H1 (cell line): ENCODE measurements at regions not wholly inside any gene's neighbourhood (a gene's known extent, or its start where the extent isn't known, plus 50 kb on each side); places are given as distances from the start of the nearest gene placed in this dataset.

ENCODE experiments used
- CTCF ChIA-PET: fragments of 300-600 bp; sonication (Branson Sonifier 250); formaldehyde crosslinking; loops from one replicate; lab custom pipeline; 2021; ENCODE audit not compliant: partially characterized antibody; lab: Charles Lee
- POLR2A ChIA-PET: fragments of 300-600 bp; sonication (Branson Sonifier 250); formaldehyde crosslinking; loops from one replicate; lab custom pipeline; 2021; ENCODE audit warnings: inconsistent platforms; ENCODE audit not compliant: partially characterized antibody; lab: Charles Lee
- DNase-seq, 2 experiments: peaks; one replicate each; pipeline versions ENCODE4 v3.0.0 to v3.0.0-alpha.2; 2010 to 2022; ENCODE audit warnings: low spot score in 2 of 2, low read depth in 1 of 2, mixed read lengths in 1 of 2
- FAIRE-seq: peaks from 2 replicates; lab custom pipeline; 2011; peaks lifted over from hg19 to GRCh38; lab: Jason Lieb, UNC
- H2AFZ ChIP-seq: 2 replicates; pipeline ENCODE4 v1.8.1; 2012; ENCODE audit warnings: low read length, inconsistent platforms
- H2AK5ac ChIP-seq: 2 replicates; pipeline ENCODE4 v1.6.1; 2013; ENCODE audit warnings: low read depth, low read length
- H2BK120ac ChIP-seq: replicated peaks from 2 replicates; pipeline ENCODE3; 2013; ENCODE audit warnings: low read depth, low read length, inconsistent platforms
- H2BK12ac ChIP-seq: 2 replicates; pipeline ENCODE4 v1.6.1; 2013; ENCODE audit warnings: low read depth, low read length
- H2BK15ac ChIP-seq: 2 replicates; pipeline ENCODE4 v1.6.1; 2013; ENCODE audit warnings: low read length
- H2BK20ac ChIP-seq: 2 replicates; pipeline ENCODE4 v1.6.1; 2013; ENCODE audit warnings: low read length
- H2BK5ac ChIP-seq: 2 replicates; pipeline ENCODE4 v1.6.1; 2013; ENCODE audit warnings: low read depth, low read length
- H3K14ac ChIP-seq: 2 replicates; pipeline ENCODE4 v1.6.1; 2013; ENCODE audit warnings: inconsistent platforms; ENCODE audit not compliant: insufficient read length
- H3K18ac ChIP-seq: 2 replicates; pipeline ENCODE4 v1.6.1; 2013; ENCODE audit warnings: low read length; ENCODE audit errors: extremely low read depth
- H3K23ac ChIP-seq: 2 replicates; pipeline ENCODE4 v1.6.1; 2013; ENCODE audit warnings: inconsistent platforms; ENCODE audit not compliant: insufficient read length
- H3K23me2 ChIP-seq: 2 replicates; pipeline ENCODE4 v1.6.1; 2013; ENCODE audit warnings: low read depth, low read length
- H3K27ac ChIP-seq: 2 replicates; pipeline ENCODE4 v1.6.1; 2011; ENCODE audit warnings: low read depth, low read length, inconsistent platforms
- H3K27me3 ChIP-seq, 4 experiments: replicated peaks in 1 of 4; 1 replicate in 1 of 4; 2 replicates in 3 of 4; pipeline versions ENCODE4 v1.6.1 to v1.8.1; 2011 to 2013; ENCODE audit warnings: low read length in 3 of 4, mild to moderate bottlenecking in 3 of 4, inconsistent platforms in 2 of 4, mixed read lengths in 2 of 4, moderate library complexity in 1 of 4; ENCODE audit not compliant: control insufficient read depth in 3 of 4, insufficient read depth in 3 of 4; ENCODE audit errors: extremely low read depth in 1 of 4
- H3K36me3 ChIP-seq, 4 experiments: 2 replicates each; pipeline versions ENCODE4 v1.6.1 to v1.8.1; 2011 to 2013; ENCODE audit warnings: mild to moderate bottlenecking in 4 of 4, low read length in 3 of 4, moderate library complexity in 2 of 4, control low read depth in 1 of 4, inconsistent platforms in 1 of 4; ENCODE audit not compliant: insufficient read depth in 4 of 4, control insufficient read depth in 2 of 4
- H3K4ac ChIP-seq: replicated peaks from 2 replicates; pipeline ENCODE3; 2013; ENCODE audit warnings: low read length, low read depth, mixed read lengths, inconsistent platforms; ENCODE audit not compliant: insufficient read length
- H3K4me1 ChIP-seq, 4 experiments: replicated peaks in 1 of 4; 1 replicate in 1 of 4; 2 replicates in 3 of 4; pipeline versions ENCODE4 v1.6.1 to v1.8.1; 2011 to 2013; ENCODE audit warnings: low read length in 3 of 4, inconsistent platforms in 2 of 4, mixed read lengths in 1 of 4; ENCODE audit not compliant: insufficient read depth in 4 of 4, control insufficient read depth in 3 of 4
- H3K4me2 ChIP-seq, 2 experiments: 2 replicates each; pipeline versions ENCODE4 v1.6.1 to v1.8.1; 2011 to 2013; ENCODE audit warnings: low read depth in 2 of 2, low read length in 2 of 2, control low read depth in 1 of 2, inconsistent platforms in 1 of 2, mild to moderate bottlenecking in 1 of 2; ENCODE audit not compliant: insufficient read depth in 1 of 2
- H3K4me3 ChIP-seq, 4 experiments: fragments of 200-600, 300-600 bp in 1 of 4; sonication (generic), shearing (Covaris generic), sonication (Bioruptor Twin) in 1 of 4; 2 replicates each; pipeline versions ENCODE4 v1.5.1 to v1.8.1; 2011 to 2016; ENCODE audit warnings: low read length in 4 of 4, low read depth in 3 of 4, control low read depth in 2 of 4, inconsistent platforms in 2 of 4, mild to moderate bottlenecking in 2 of 4, mixed read lengths in 1 of 4, moderate library complexity in 1 of 4; ENCODE audit not compliant: insufficient read depth in 2 of 4; ENCODE audit errors: extremely low read depth in 1 of 4
- H3K56ac ChIP-seq: replicated peaks from 2 replicates; pipeline ENCODE3; 2013; ENCODE audit warnings: low read depth, mild to moderate bottlenecking, mixed read lengths, low read length, inconsistent platforms; ENCODE audit not compliant: insufficient read length
- H3K79me1 ChIP-seq: 2 replicates; pipeline ENCODE4 v1.6.1; 2013; ENCODE audit warnings: low read depth, low read length, control low read depth
- H3K79me2 ChIP-seq, 2 experiments: 2 replicates each; pipeline versions ENCODE4 v1.6.1 to v1.8.1; 2012 to 2013; ENCODE audit warnings: low read length in 2 of 2, mild to moderate bottlenecking in 2 of 2, inconsistent platforms in 1 of 2; ENCODE audit not compliant: insufficient read depth in 2 of 2, control insufficient read depth in 1 of 2
- H3K9ac ChIP-seq, 4 experiments: replicated peaks in 1 of 4; 1 replicate in 1 of 4; 2 replicates in 3 of 4; pipeline versions ENCODE4 v1.6.1 to v1.8.1; 2011 to 2013; ENCODE audit warnings: low read depth in 3 of 4, low read length in 3 of 4, control low read depth in 2 of 4, mild to moderate bottlenecking in 2 of 4, moderate library complexity in 2 of 4, inconsistent platforms in 1 of 4; ENCODE audit errors: extremely low read depth in 1 of 4
- H3K9me3 ChIP-seq, 2 experiments: 2 replicates each; pipeline versions ENCODE4 v1.6.1 to v1.8.1; 2012 to 2013; ENCODE audit warnings: mild to moderate bottlenecking in 2 of 2, moderate library complexity in 2 of 2, control low read depth in 1 of 2, inconsistent platforms in 1 of 2, low read depth in 1 of 2, low read length in 1 of 2, mixed read lengths in 1 of 2; ENCODE audit not compliant: insufficient read depth in 2 of 2
- H4K20me1 ChIP-seq, 2 experiments: replicated peaks in 1 of 2; 2 replicates each; pipeline versions ENCODE3 to v1.8.1; 2011 to 2013; ENCODE audit warnings: inconsistent platforms in 2 of 2, low read length in 2 of 2, mild to moderate bottlenecking in 1 of 2; ENCODE audit not compliant: insufficient read depth in 2 of 2, control insufficient read depth in 1 of 2
- H4K5ac ChIP-seq: 2 replicates; pipeline ENCODE4 v1.6.1; 2013; ENCODE audit warnings: low read length, low read depth, mixed read lengths, inconsistent platforms; ENCODE audit not compliant: insufficient read length
- H4K8ac ChIP-seq: 2 replicates; pipeline ENCODE4 v1.8.0; 2013; ENCODE audit warnings: mild to moderate bottlenecking, moderate library complexity, low read length, inconsistent platforms; ENCODE audit not compliant: insufficient read depth; ENCODE audit errors: extremely low read depth
- H4K91ac ChIP-seq: replicated peaks from 2 replicates; pipeline ENCODE3; 2013; ENCODE audit warnings: low read length, mixed read lengths, inconsistent platforms; ENCODE audit not compliant: insufficient read length
- BCL11A ChIP-seq, 2 experiments: IDR thresholded peaks; one replicate each; pipeline ENCODE4 v1.6.1; 2011; ENCODE audit warnings: low read depth in 2 of 2, low read length in 2 of 2, mild to moderate bottlenecking in 2 of 2
- CBX8 ChIP-seq: fragments of 300-800, 300-1000 bp; sonication (generic); IDR thresholded peaks from 2 replicates; pipeline ENCODE4 v1.7.1; 2016; ENCODE audit warnings: low read depth, low read length, borderline replicate concordance
- CEBPB ChIP-seq: IDR thresholded peaks from 2 replicates; pipeline ENCODE4 v1.6.1; 2012; ENCODE audit warnings: low read depth, low read length
- CTBP2 ChIP-seq: IDR thresholded peaks from 2 replicates; pipeline ENCODE4 v1.7.0; 2011; ENCODE audit warnings: borderline replicate concordance, mild to moderate bottlenecking, moderate library complexity, mixed read lengths, low read length; ENCODE audit not compliant: insufficient read depth, insufficient read length
- FOSL1 ChIP-seq: IDR thresholded peaks from 2 replicates; pipeline ENCODE4 v1.6.1; 2011; ENCODE audit warnings: mild to moderate bottlenecking, low read depth, low read length, moderate library complexity; ENCODE audit not compliant: insufficient read depth
- GTF2F1 ChIP-seq: IDR thresholded peaks from 2 replicates; pipeline ENCODE4 v1.6.1; 2012; ENCODE audit warnings: low read depth, low read length, improper control_type of control experiment, borderline replicate concordance
- HDAC6 ChIP-seq: IDR thresholded peaks from one replicate; pipeline ENCODE4 v1.7.1; 2012; ENCODE audit warnings: low read depth, mild to moderate bottlenecking, inconsistent platforms, low read length, moderate library complexity
- KDM1A ChIP-seq: fragments of 200-600, 300-600 bp; sonication (generic); IDR thresholded peaks from 2 replicates; pipeline ENCODE4 v1.7.1; 2016; ENCODE audit warnings: mild to moderate bottlenecking, low read length, borderline replicate concordance
- KDM4A ChIP-seq: IDR thresholded peaks from one replicate; pipeline ENCODE4 v1.7.1; 2012; ENCODE audit warnings: low read depth, mild to moderate bottlenecking, moderate library complexity, low read length, inconsistent platforms; ENCODE audit not compliant: severe bottlenecking
- RBBP5 ChIP-seq: IDR thresholded peaks from 2 replicates; pipeline ENCODE4 v1.7.1; 2012; ENCODE audit warnings: low read depth, mild to moderate bottlenecking, inconsistent platforms, low read length, moderate library complexity, borderline replicate concordance
- RFX5 ChIP-seq: IDR thresholded peaks from 2 replicates; pipeline ENCODE4 v1.6.1; 2011; ENCODE audit warnings: low read depth, low read length, improper control_type of control experiment, borderline replicate concordance
- RNF2 ChIP-seq: fragments of 200-900, 300-1000 bp; sonication (generic); IDR thresholded peaks from 2 replicates; pipeline ENCODE4 v1.7.1; 2016; ENCODE audit warnings: borderline replicate concordance, low read depth, mild to moderate bottlenecking, antibody characterized with exemption, low read length; ENCODE audit not compliant: poor library complexity, severe bottlenecking; ENCODE audit errors: missing control alignments
- SP4 ChIP-seq: IDR thresholded peaks from 2 replicates; pipeline ENCODE4 v1.6.1; 2012; ENCODE audit warnings: low read length, inconsistent platforms
- TAF7 ChIP-seq: optimal IDR thresholded peaks from 2 replicates; pipeline ENCODE3; 2011; ENCODE audit warnings: low read depth, mild to moderate bottlenecking, inconsistent platforms, low read length, moderate library complexity, borderline replicate concordance
- WGBS, 2 experiments: shearing (Covaris generic) in 1 of 2; methylation state at CpG; one replicate each; pipeline versions ENCODE4 v1.1.6 to v1.1.7; 2013 to 2015; ENCODE audit warnings: low lambda C conversion rate in 2 of 2, mixed read lengths in 2 of 2, inconsistent platforms in 1 of 2, low coverage in 1 of 2, missing lambda C conversion rate in 1 of 2; ENCODE audit not compliant: insufficient replicate concordance in 2 of 2, insufficient coverage in 1 of 2, insufficient read length in 1 of 2; ENCODE audit errors: extremely low coverage in 1 of 2, missing lambda C conversion rate in 1 of 2; 5-methylcytosine and 5-hydroxymethylcytosine counted together

- no peak overlapping the region for H3K56ac ChIP-seq
- H3K4me2 ChIP-seq = no peak overlapping the region
- no peak overlapping the region for H3K4me3 ChIP-seq
- no peaks in the 10 kb centered on the region for H3K79me2 ChIP-seq
- no peaks in the 10 kb centered on the region for H3K79me1 ChIP-seq
- ChIA-PET CTCF (interaction anchor here (0.6 kb wide), 1 partner anchor 248 kb away, joined by 3 read pairs; no protein-coding TSS in a partner anchor), POLR2A (no interaction called here)
- TF ChIP-seq CBX8 = no peak
- no peak for TF ChIP-seq CTBP2
- no peak for TF ChIP-seq GTF2F1
- no peak for TF ChIP-seq CEBPB
- TF ChIP-seq HDAC6 = no peak
- no peak for TF ChIP-seq TAF7
- TF ChIP-seq RBBP5 = no peak
- TF ChIP-seq KDM1A = no peak
- TF ChIP-seq FOSL1 = no peak
- no peak for TF ChIP-seq KDM4A
- no peak for TF ChIP-seq RFX5
- no peak for TF ChIP-seq SP4
- no peak for TF ChIP-seq BCL11A (IDR thresholded peaks at IDR 0.05; ENCODE audit: low read depth in 2 of 2, low read length in 2 of 2)
- TF ChIP-seq RNF2 = no peak
- H2BK15ac ChIP-seq = no peak overlapping the region
- no peaks in the 10 kb centered on the region for H3K36me3 ChIP-seq
- H4K20me1 ChIP-seq = no peaks in the 10 kb centered on the region
- no peak overlapping the region for H3K4ac ChIP-seq
- H3K23ac ChIP-seq = no peak overlapping the region
- H3K9ac ChIP-seq = no peak overlapping the region
- H3K4me1 ChIP-seq = peaks cover 0 to 9% (median 2%) of the 10 kb centered on the region in 4 experiments; a peak in 3 of 7 replicates
- H4K5ac ChIP-seq = no peak overlapping the region
- H3K27me3 ChIP-seq = no peaks in the 10 kb centered on the region
- 92% methylated on average over 3 of the region's 4 CpGs; no CpG with 5 or more reads in 1 of the 2 experiments for WGBS, 2 experiments
- H2BK20ac ChIP-seq = no peak overlapping the region
- H2BK12ac ChIP-seq = no peak overlapping the region
- no peak overlapping the region for H3K27ac ChIP-seq
- no peak overlapping the region for H2BK120ac ChIP-seq
- H2AFZ ChIP-seq = no peak overlapping the region
- H4K91ac ChIP-seq = no peak overlapping the region
- H4K8ac ChIP-seq = no peak overlapping the region
- FAIRE-seq = no peak
- H3K18ac ChIP-seq = no peak overlapping the region
- no peaks in the 10 kb centered on the region for H3K23me2 ChIP-seq
- H3K9me3 ChIP-seq = no peaks in the 10 kb centered on the region
- no peak overlapping the region for H3K14ac ChIP-seq
- DNase-seq = no peak
- no peak overlapping the region for H2AK5ac ChIP-seq
- H2BK5ac ChIP-seq = no peak overlapping the region
Observed at GRCh38 chrX:46244451-46244850, 300.8 kb downstream of the ZNF674 start.
